HCT116 (cell line): ENCODE measurements at regions not wholly inside any gene's neighbourhood (a gene's known extent, or its start where the extent isn't known, plus 50 kb on each side); places are given as distances from the start of the nearest gene placed in this dataset.

ENCODE experiments used
- POLR2AphosphoS5 ChIP-seq: IDR thresholded peaks from 2 replicates; pipeline ENCODE4 v1.6.1; 2011; ENCODE audit warnings: mild to moderate bottlenecking, low read depth, low read length, moderate library complexity
- TF ChIP-seq, protein P1 (sequence below), 3 experiments: fragments of 200-600 bp in 1 of 3; sonication (generic) in 1 of 3; IDR thresholded peaks in 2 of 3; conservative IDR thresholded peaks in 1 of 3; 2 replicates each; pipeline ENCODE4 v1.5.1; 2012 to 2017; ENCODE audit warnings: low read depth in 2 of 3, low read length in 2 of 3, antibody characterized with exemption in 1 of 3, borderline replicate concordance in 1 of 3, control low read depth in 1 of 3, mild to moderate bottlenecking in 1 of 3, mixed read lengths in 1 of 3, mixed run types in 1 of 3, moderate library complexity in 1 of 3; ENCODE audit not compliant: insufficient read depth in 1 of 3
- TF ChIP-seq, protein P2 (sequence below): IDR thresholded peaks from 2 replicates; pipeline ENCODE4 v1.6.1; 2012; ENCODE audit warnings: low read depth

DNA sequence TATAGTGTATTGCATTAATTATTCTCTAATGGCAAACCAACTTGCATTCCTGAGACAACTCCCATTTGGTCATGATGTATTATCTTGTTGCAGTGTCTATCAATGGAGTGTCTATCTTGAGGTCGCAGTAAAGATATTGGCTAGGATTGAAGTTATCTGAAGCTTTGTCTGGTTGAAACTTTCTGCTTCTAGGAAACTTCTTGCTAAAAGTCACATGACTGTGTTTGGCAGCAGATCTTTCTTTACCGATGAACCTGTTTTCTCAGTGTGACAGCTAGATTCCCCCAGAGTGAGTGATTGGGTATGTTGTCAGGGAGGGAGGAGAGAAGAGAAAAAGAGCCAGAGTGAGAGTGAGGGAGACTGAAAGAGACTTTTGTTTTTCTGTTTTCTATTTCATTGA is 119.6 kb downstream of the QPCT start:
- TF ChIP-seq, protein P1, sequence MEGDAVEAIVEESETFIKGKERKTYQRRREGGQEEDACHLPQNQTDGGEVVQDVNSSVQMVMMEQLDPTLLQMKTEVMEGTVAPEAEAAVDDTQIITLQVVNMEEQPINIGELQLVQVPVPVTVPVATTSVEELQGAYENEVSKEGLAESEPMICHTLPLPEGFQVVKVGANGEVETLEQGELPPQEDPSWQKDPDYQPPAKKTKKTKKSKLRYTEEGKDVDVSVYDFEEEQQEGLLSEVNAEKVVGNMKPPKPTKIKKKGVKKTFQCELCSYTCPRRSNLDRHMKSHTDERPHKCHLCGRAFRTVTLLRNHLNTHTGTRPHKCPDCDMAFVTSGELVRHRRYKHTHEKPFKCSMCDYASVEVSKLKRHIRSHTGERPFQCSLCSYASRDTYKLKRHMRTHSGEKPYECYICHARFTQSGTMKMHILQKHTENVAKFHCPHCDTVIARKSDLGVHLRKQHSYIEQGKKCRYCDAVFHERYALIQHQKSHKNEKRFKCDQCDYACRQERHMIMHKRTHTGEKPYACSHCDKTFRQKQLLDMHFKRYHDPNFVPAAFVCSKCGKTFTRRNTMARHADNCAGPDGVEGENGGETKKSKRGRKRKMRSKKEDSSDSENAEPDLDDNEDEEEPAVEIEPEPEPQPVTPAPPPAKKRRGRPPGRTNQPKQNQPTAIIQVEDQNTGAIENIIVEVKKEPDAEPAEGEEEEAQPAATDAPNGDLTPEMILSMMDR (IDR thresholded peaks at IDR 0.05 in 2 of 3, conservative IDR thresholded peaks at IDR 0.05 in 1 of 3; ENCODE audit: borderline replicate concordance in 1 of 3, insufficient read depth in 1 of 3, low read depth in 2 of 3, low read length in 2 of 3), result no peak
- TF ChIP-seq POLR2AphosphoS5, result no peak
- TF ChIP-seq, protein P2, sequence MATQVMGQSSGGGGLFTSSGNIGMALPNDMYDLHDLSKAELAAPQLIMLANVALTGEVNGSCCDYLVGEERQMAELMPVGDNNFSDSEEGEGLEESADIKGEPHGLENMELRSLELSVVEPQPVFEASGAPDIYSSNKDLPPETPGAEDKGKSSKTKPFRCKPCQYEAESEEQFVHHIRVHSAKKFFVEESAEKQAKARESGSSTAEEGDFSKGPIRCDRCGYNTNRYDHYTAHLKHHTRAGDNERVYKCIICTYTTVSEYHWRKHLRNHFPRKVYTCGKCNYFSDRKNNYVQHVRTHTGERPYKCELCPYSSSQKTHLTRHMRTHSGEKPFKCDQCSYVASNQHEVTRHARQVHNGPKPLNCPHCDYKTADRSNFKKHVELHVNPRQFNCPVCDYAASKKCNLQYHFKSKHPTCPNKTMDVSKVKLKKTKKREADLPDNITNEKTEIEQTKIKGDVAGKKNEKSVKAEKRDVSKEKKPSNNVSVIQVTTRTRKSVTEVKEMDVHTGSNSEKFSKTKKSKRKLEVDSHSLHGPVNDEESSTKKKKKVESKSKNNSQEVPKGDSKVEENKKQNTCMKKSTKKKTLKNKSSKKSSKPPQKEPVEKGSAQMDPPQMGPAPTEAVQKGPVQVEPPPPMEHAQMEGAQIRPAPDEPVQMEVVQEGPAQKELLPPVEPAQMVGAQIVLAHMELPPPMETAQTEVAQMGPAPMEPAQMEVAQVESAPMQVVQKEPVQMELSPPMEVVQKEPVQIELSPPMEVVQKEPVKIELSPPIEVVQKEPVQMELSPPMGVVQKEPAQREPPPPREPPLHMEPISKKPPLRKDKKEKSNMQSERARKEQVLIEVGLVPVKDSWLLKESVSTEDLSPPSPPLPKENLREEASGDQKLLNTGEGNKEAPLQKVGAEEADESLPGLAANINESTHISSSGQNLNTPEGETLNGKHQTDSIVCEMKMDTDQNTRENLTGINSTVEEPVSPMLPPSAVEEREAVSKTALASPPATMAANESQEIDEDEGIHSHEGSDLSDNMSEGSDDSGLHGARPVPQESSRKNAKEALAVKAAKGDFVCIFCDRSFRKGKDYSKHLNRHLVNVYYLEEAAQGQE, result no peak
